Body of pancreas (tissue), 4 donors: ENCODE measurements at regions not wholly inside any gene's neighbourhood (a gene's known extent, or its start where the extent isn't known, plus 50 kb on each side); places are given as distances from the start of the nearest gene placed in this dataset.

ENCODE experiments used
- ATAC-seq: fragments of 150-250 bp; one replicate; pipeline ENCODE4 v1.9.1; 2016
- DNase-seq, 4 donors: peaks; one replicate each; pipeline ENCODE4 v3.0.0-alpha.2; 2019
- H3K27ac ChIP-seq, 4 donors: fragments of 200-600 bp; sonication (generic); 1 replicate in 3 of 4; 2 replicates in 1 of 4; pipeline versions ENCODE4 v1.5.1 to v1.6.1; 2016 to 2019; ENCODE audit warnings: mild to moderate bottlenecking in 1 of 4, mixed read lengths in 1 of 4, moderate library complexity in 1 of 4
- H3K27me3 ChIP-seq, 2 donors: fragments of 200-600 bp; sonication (generic); one replicate each; pipeline ENCODE4 v1.6.0; 2016; ENCODE audit warnings: mild to moderate bottlenecking in 1 of 2
- H3K36me3 ChIP-seq, 2 donors: fragments of 200-600 bp; sonication (generic); replicated peaks in 1 of 2; 2 replicates each; pipeline ENCODE4 v1.5.1; 2016; ENCODE audit warnings: low read depth in 2 of 2; ENCODE audit not compliant: insufficient read depth in 1 of 2
- H3K4me1 ChIP-seq: fragments of 200-600 bp; sonication (generic); one replicate; pipeline ENCODE4 v1.6.0; 2016
- H3K4me3 ChIP-seq, 2 donors: fragments of 200-600 bp; sonication (generic); 1 replicate in 1 of 2; 2 replicates in 1 of 2; pipeline ENCODE4 v1.5.1; 2016 to 2019
- H3K9me3 ChIP-seq, 3 donors: fragments of 200-600 bp; sonication (generic); 1 replicate in 2 of 3; 2 replicates in 1 of 3; pipeline ENCODE4 v1.5.1; 2016
- POLR2A ChIP-seq, 3 donors: fragments of 450-650 bp; IDR thresholded peaks; one replicate each; pipeline ENCODE4 v1.6.1; 2016; ENCODE audit warnings: antibody characterized with exemption in 3 of 3, mild to moderate bottlenecking in 2 of 3
- WGBS, 2 donors: methylation state at CpG; one replicate each; pipeline ENCODE4 v1.1.5; 2017; 5-methylcytosine and 5-hydroxymethylcytosine counted together
- intact Hi-C: fragments of 100-400 bp; cut with DNase I; formaldehyde crosslinking; loops from one replicate; pipeline ENCODE4 v1.15.1; 2023
- TF ChIP-seq, protein P1 (sequence below), 7 experiments: fragments of 450-650 bp in 4 of 7; fragments of 200-600 bp in 3 of 7; sonication (generic) in 3 of 7; IDR thresholded peaks; one replicate each; pipeline ENCODE4 v1.5.1; 2016 to 2019; ENCODE audit warnings: antibody characterized with exemption in 7 of 7

GRCh38 chr2:240204431-240205276, 64.2 kb upstream of the OTOS start:
- ATAC-seq, result no peak
- DNase-seq, result no peak
- Histone ChIP-seq H3K4me3 (no peak overlapping the region), H3K9me3 (no peaks in the 10 kb centered on the region), H3K4me1 (no peaks in the 10 kb centered on the region), H3K27ac (no peak overlapping the region), H3K36me3 (no peaks in the 10 kb centered on the region), H3K27me3 (no peaks in the 10 kb centered on the region)
- WGBS, 2 donors, result 71 to 74% methylated on average over 16 to 17 of the region's 17 CpGs
- intact Hi-C loops, result no loop called here
- TF ChIP-seq, protein P1, sequence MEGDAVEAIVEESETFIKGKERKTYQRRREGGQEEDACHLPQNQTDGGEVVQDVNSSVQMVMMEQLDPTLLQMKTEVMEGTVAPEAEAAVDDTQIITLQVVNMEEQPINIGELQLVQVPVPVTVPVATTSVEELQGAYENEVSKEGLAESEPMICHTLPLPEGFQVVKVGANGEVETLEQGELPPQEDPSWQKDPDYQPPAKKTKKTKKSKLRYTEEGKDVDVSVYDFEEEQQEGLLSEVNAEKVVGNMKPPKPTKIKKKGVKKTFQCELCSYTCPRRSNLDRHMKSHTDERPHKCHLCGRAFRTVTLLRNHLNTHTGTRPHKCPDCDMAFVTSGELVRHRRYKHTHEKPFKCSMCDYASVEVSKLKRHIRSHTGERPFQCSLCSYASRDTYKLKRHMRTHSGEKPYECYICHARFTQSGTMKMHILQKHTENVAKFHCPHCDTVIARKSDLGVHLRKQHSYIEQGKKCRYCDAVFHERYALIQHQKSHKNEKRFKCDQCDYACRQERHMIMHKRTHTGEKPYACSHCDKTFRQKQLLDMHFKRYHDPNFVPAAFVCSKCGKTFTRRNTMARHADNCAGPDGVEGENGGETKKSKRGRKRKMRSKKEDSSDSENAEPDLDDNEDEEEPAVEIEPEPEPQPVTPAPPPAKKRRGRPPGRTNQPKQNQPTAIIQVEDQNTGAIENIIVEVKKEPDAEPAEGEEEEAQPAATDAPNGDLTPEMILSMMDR (IDR thresholded peaks at IDR 0.05), result no peak
- TF ChIP-seq POLR2A (IDR thresholded peaks at IDR 0.05), result no peak

- 64 to 69% methylated on average over 3 of the region's 3 CpGs for WGBS, 2 donors
- no peaks in the 10 kb centered on the region for H3K36me3 ChIP-seq
Measured at GRCh38 chr2:240205348-240205747, 64.9 kb upstream of the OTOS start.

GRCh38 chr2:240205772-240206171, 65.3 kb upstream of the OTOS start:
- Histone ChIP-seq H3K4me3 (no peak overlapping the region), H3K27ac (no peak overlapping the region), H3K9me3 (no peaks in the 10 kb centered on the region), H3K36me3 (no peaks in the 10 kb centered on the region), H3K4me1 (no peaks in the 10 kb centered on the region), H3K27me3 (no peaks in the 10 kb centered on the region)
- 33 to 39% methylated on average over 2 of the region's 2 CpGs for WGBS, 2 donors
- ATAC-seq, result no peak
- intact Hi-C loops, result no loop called here
- no peak for DNase-seq
- no peak for TF ChIP-seq POLR2A (IDR thresholded peaks at IDR 0.05)
- TF ChIP-seq, protein P1 (IDR thresholded peaks at IDR 0.05), result no peak

More at GRCh38 chr2:240205348-240205747, 64.9 kb upstream of the OTOS start:
- no peak overlapping the region for H3K4me3 ChIP-seq
- no peaks in the 10 kb centered on the region for H3K27me3 ChIP-seq
- H3K4me1 ChIP-seq, result no peaks in the 10 kb centered on the region
- intact Hi-C loops, result no loop called here
- H3K27ac ChIP-seq, result no peak overlapping the region
- H3K9me3 ChIP-seq, result no peaks in the 10 kb centered on the region
- TF ChIP-seq, protein P1 (IDR thresholded peaks at IDR 0.05), result no peak
- TF ChIP-seq POLR2A (IDR thresholded peaks at IDR 0.05), result no peak
- no peak for ATAC-seq
- DNase-seq, result no peak

DNA sequence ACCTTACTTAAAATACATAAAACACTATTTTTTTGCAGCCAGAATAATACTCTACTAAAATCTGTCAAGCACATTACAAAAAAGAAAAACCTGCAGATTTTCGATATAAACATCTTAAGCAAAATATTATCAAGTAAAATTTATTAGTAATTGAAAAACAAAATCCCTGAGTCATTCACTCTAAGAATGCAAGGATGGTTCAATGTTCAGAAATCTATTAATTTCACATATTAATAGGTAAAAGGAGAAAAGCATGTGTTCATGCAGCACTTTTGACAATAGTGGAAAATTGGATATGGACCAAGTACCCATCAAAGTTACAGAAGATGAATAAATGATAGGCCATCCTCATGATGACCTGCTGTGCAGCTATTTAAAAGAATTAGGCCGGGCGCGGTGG, 66.2 kb upstream of the OTOS start:
- H3K27ac ChIP-seq, result no peak overlapping the region
- no peaks in the 10 kb centered on the region for H3K36me3 ChIP-seq
- WGBS, 2 donors, result 91 to 92% methylated on average over 4 of the region's 4 CpGs
- H3K4me3 ChIP-seq, result no peak overlapping the region
- ATAC-seq, result no peak
- no peak for TF ChIP-seq POLR2A (IDR thresholded peaks at IDR 0.05)
- TF ChIP-seq, protein P1 (IDR thresholded peaks at IDR 0.05), result no peak
- H3K27me3 ChIP-seq, result no peaks in the 10 kb centered on the region
- no peaks in the 10 kb centered on the region for H3K4me1 ChIP-seq
- H3K9me3 ChIP-seq, result no peaks in the 10 kb centered on the region
- DNase-seq, result no peak
- intact Hi-C loops, result no loop called here

- no peaks in the 10 kb centered on the region for H3K27me3 ChIP-seq
- H3K4me1 ChIP-seq, result no peaks in the 10 kb centered on the region
- H3K9me3 ChIP-seq, result no peaks in the 10 kb centered on the region
- intact Hi-C loops, result no loop called here
- no peak overlapping the region for H3K27ac ChIP-seq
- DNase-seq (no peak), ATAC-seq (no peak)
- H3K4me3 ChIP-seq, result no peak overlapping the region
- WGBS, 2 donors, result 88 to 100% methylated on average over 1 to 4 of the region's 4 CpGs
- TF ChIP-seq, protein P1 (IDR thresholded peaks at IDR 0.05), result no peak
- TF ChIP-seq POLR2A (IDR thresholded peaks at IDR 0.05), result no peak
- H3K36me3 ChIP-seq, result no peaks in the 10 kb centered on the region
Measured at GRCh38 chr2:240207661-240208060, 67.2 kb upstream of the OTOS start.
